ENCODE measurements at regions not wholly inside any gene's neighbourhood (a gene's known extent, or its start where the extent isn't known, plus 50 kb on each side); places are given as distances from the start of the nearest gene placed in this dataset.
"Not testable (repeated sequence)": the region's sequence is repeated elsewhere in the genome, so short reads cannot be mapped to it uniquely, and the experiment has no call there.

- no peak overlapping the region for H3K4me3 Mint-ChIP-seq (ENCODE audit: low read depth)
- H3K4me1 Mint-ChIP-seq (ENCODE audit: low read depth): peaks cover 14% of the 10 kb centered on the region
- H3K36me3 Mint-ChIP-seq (ENCODE audit: insufficient read depth): peaks cover 9% of the 10 kb centered on the region
- TF ChIP-seq, protein P1, sequence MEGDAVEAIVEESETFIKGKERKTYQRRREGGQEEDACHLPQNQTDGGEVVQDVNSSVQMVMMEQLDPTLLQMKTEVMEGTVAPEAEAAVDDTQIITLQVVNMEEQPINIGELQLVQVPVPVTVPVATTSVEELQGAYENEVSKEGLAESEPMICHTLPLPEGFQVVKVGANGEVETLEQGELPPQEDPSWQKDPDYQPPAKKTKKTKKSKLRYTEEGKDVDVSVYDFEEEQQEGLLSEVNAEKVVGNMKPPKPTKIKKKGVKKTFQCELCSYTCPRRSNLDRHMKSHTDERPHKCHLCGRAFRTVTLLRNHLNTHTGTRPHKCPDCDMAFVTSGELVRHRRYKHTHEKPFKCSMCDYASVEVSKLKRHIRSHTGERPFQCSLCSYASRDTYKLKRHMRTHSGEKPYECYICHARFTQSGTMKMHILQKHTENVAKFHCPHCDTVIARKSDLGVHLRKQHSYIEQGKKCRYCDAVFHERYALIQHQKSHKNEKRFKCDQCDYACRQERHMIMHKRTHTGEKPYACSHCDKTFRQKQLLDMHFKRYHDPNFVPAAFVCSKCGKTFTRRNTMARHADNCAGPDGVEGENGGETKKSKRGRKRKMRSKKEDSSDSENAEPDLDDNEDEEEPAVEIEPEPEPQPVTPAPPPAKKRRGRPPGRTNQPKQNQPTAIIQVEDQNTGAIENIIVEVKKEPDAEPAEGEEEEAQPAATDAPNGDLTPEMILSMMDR (IDR thresholded peaks at IDR 0.05; ENCODE audit: unreplicated experiment): no peak
- H3K27ac Mint-ChIP-seq: no peak overlapping the region
- H3K27me3 Mint-ChIP-seq: peaks cover 51% of the 10 kb centered on the region
- DNase-seq (ENCODE audit: low spot score, unreplicated experiment): no peak
- H3K9me3 Mint-ChIP-seq (ENCODE audit: low read depth): peaks cover 12% of the 10 kb centered on the region
Measured at GRCh38 chr12:104887452-104887851, 70.6 kb downstream of the SLC41A2 start.

DNA sequence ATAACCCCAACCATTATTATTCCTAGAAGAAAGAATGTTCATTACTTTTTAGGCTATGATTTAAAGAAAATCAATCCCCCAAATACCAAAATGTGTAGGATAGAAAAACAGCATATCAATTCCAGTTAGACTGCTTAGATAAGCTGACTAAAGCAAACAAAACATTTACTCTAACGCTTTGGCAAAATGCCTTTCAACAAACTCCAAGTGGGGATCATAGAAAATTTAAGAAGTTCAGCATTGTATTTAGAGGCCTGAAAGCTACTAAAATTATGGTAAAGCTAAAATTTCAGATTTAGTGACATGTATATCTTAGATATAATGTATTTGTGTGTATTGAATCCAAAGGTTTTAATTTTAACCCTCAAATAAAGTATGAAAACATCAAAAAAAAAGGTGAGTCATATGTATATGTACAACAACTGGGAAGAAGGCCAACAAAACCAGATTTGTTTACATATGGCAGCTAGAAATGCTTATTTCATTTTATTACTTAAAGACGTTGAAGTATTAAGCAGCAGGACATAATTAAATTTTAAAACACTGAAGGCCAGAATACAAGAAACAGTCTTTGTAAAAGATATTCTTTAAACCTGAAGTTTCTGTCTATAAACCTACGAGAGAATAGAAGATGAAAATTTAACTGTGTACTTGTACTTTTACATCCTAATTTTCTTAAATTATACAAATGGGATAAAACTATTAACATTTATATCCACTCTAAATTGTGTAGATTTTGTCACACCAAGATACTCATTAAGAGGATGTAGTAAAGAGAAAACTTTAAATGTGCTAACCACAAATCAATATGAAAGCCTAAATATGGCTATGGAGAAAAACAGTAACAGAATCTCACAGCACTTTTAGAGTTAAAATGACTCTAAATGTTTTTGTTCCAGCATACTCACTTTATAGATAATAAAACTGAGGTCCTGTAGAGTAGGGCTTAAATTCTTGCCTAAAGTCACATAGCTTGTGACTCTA is 71.4 kb downstream of the SLC41A2 start:
- peaks cover 10% of the 10 kb centered on the region for H3K9me3 Mint-ChIP-seq (ENCODE audit: low read depth)
- TF ChIP-seq, protein P1 (IDR thresholded peaks at IDR 0.05; ENCODE audit: unreplicated experiment): no peak

DNA sequence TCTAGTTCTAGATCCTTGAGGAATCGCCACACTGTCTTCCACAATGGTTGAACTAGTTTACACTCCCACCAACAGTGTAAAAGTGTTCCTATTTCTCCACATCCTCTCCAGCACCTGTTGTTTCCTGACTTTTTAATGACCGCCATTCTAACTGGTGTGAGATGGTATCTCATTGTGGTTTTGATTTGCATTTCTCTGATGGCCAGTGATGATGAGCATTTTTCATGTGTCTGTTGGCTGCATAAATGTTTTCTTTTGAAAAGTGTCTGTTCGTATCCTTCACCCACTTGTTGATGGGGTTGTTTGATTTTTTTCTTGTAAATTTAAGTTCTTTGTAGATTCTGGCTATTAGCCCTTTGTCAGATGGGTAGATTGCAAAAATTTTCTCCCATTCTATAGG is 79.2 kb downstream of the SLC41A2 start:
- H3K36me3 Mint-ChIP-seq (ENCODE audit: insufficient read depth): peaks cover 12% of the 10 kb centered on the region
- not testable (repeated sequence) for DNase-seq (ENCODE audit: low spot score, unreplicated experiment); H3K4me1 Mint-ChIP-seq (ENCODE audit: low read depth); H3K4me3 Mint-ChIP-seq (ENCODE audit: low read depth); H3K27ac Mint-ChIP-seq
- peaks cover 24% of the 10 kb centered on the region for H3K9me3 Mint-ChIP-seq (ENCODE audit: low read depth)
- H3K27me3 Mint-ChIP-seq: peaks cover 32% of the 10 kb centered on the region

More for the DNA sequence above, 71.4 kb downstream of the SLC41A2 start:
- H3K4me1 Mint-ChIP-seq (ENCODE audit: low read depth): peaks cover 14% of the 10 kb centered on the region
- peaks cover 11% of the 10 kb centered on the region for H3K36me3 Mint-ChIP-seq (ENCODE audit: insufficient read depth)
- no peak overlapping the region for H3K4me3 Mint-ChIP-seq (ENCODE audit: low read depth)
- H3K27ac Mint-ChIP-seq: no peak overlapping the region
- peaks cover 54% of the 10 kb centered on the region for H3K27me3 Mint-ChIP-seq
- no peak for DNase-seq (ENCODE audit: low spot score, unreplicated experiment)

DNA sequence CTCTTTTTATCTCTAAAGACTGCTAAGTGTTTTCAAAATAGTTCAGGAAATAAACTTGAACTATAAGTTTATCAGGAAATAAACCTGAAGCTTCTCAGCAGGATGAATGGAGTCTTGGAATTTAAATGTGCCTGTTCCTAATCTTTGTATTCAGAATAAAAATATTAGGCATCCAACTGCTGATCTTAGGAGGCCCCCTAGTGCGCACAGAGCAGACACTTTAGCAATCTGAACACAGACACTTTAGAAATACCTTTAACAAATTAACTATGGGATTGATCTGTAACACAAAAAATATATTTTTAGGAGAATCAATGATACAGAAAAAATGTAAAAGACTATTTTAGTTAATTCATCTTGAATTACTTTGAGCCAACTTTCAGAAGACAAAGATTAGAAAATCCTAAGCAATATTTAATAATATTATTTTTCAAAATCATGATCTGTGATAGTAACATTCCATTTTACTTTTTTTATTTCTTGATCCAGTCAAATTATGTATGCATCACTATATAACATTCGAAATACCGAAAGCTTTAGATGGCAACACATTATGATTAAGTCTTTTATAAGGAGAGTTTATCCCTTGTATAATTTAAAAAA is 80.9 kb downstream of the SLC41A2 start:
- no peak for DNase-seq (ENCODE audit: low spot score, unreplicated experiment)
- peaks cover 22% of the 10 kb centered on the region for H3K9me3 Mint-ChIP-seq (ENCODE audit: low read depth)
- peaks cover 7% of the 10 kb centered on the region for H3K36me3 Mint-ChIP-seq (ENCODE audit: insufficient read depth)
- H3K27me3 Mint-ChIP-seq: peaks cover 25% of the 10 kb centered on the region
- no peaks in the 10 kb centered on the region for H3K4me1 Mint-ChIP-seq (ENCODE audit: low read depth)
- H3K27ac Mint-ChIP-seq: no peak overlapping the region
- H3K4me3 Mint-ChIP-seq (ENCODE audit: low read depth): no peak overlapping the region
- TF ChIP-seq, protein P1 (IDR thresholded peaks at IDR 0.05; ENCODE audit: unreplicated experiment): peak; percentile 62

GRCh38 chr12:104873374-104873773 is 84.7 kb downstream of the SLC41A2 start:
- H3K4me1 Mint-ChIP-seq (ENCODE audit: low read depth): peaks cover 6% of the 10 kb centered on the region
- peaks cover 16% of the 10 kb centered on the region for H3K27me3 Mint-ChIP-seq
- no peak overlapping the region for H3K27ac Mint-ChIP-seq
- H3K36me3 Mint-ChIP-seq (ENCODE audit: insufficient read depth): no peaks in the 10 kb centered on the region
- no peak overlapping the region for H3K4me3 Mint-ChIP-seq (ENCODE audit: low read depth)
- TF ChIP-seq, protein P1 (IDR thresholded peaks at IDR 0.05; ENCODE audit: unreplicated experiment): no peak
- H3K9me3 Mint-ChIP-seq (ENCODE audit: low read depth): peaks cover 11% of the 10 kb centered on the region
- no peak for DNase-seq (ENCODE audit: low spot score, unreplicated experiment)
